H1 (cell line): ENCODE measurements at regions not wholly inside any gene's neighbourhood (a gene's known extent, or its start where the extent isn't known, plus 50 kb on each side); places are given as distances from the start of the nearest gene placed in this dataset.

ENCODE experiments used
- CTCF ChIA-PET: fragments of 300-600 bp; sonication (Branson Sonifier 250); formaldehyde crosslinking; loops from one replicate; lab custom pipeline; 2021; ENCODE audit not compliant: partially characterized antibody; lab: Charles Lee
- POLR2A ChIA-PET: fragments of 300-600 bp; sonication (Branson Sonifier 250); formaldehyde crosslinking; loops from one replicate; lab custom pipeline; 2021; ENCODE audit warnings: inconsistent platforms; ENCODE audit not compliant: partially characterized antibody; lab: Charles Lee
- DNase-seq, 2 experiments: peaks; one replicate each; pipeline versions ENCODE4 v3.0.0 to v3.0.0-alpha.2; 2010 to 2022; ENCODE audit warnings: low spot score in 2 of 2, low read depth in 1 of 2, mixed read lengths in 1 of 2
- FAIRE-seq: peaks from 2 replicates; lab custom pipeline; 2011; peaks lifted over from hg19 to GRCh38; lab: Jason Lieb, UNC
- H2AFZ ChIP-seq: 2 replicates; pipeline ENCODE4 v1.8.1; 2012; ENCODE audit warnings: low read length, inconsistent platforms
- H2AK5ac ChIP-seq: 2 replicates; pipeline ENCODE4 v1.6.1; 2013; ENCODE audit warnings: low read depth, low read length
- H2BK120ac ChIP-seq: replicated peaks from 2 replicates; pipeline ENCODE3; 2013; ENCODE audit warnings: low read depth, low read length, inconsistent platforms
- H2BK12ac ChIP-seq: 2 replicates; pipeline ENCODE4 v1.6.1; 2013; ENCODE audit warnings: low read depth, low read length
- H2BK15ac ChIP-seq: 2 replicates; pipeline ENCODE4 v1.6.1; 2013; ENCODE audit warnings: low read length
- H2BK20ac ChIP-seq: 2 replicates; pipeline ENCODE4 v1.6.1; 2013; ENCODE audit warnings: low read length
- H2BK5ac ChIP-seq: 2 replicates; pipeline ENCODE4 v1.6.1; 2013; ENCODE audit warnings: low read depth, low read length
- H3K14ac ChIP-seq: 2 replicates; pipeline ENCODE4 v1.6.1; 2013; ENCODE audit warnings: inconsistent platforms; ENCODE audit not compliant: insufficient read length
- H3K18ac ChIP-seq: 2 replicates; pipeline ENCODE4 v1.6.1; 2013; ENCODE audit warnings: low read length; ENCODE audit errors: extremely low read depth
- H3K23ac ChIP-seq: 2 replicates; pipeline ENCODE4 v1.6.1; 2013; ENCODE audit warnings: inconsistent platforms; ENCODE audit not compliant: insufficient read length
- H3K23me2 ChIP-seq: 2 replicates; pipeline ENCODE4 v1.6.1; 2013; ENCODE audit warnings: low read depth, low read length
- H3K27ac ChIP-seq: 2 replicates; pipeline ENCODE4 v1.6.1; 2011; ENCODE audit warnings: low read depth, low read length, inconsistent platforms
- H3K27me3 ChIP-seq, 4 experiments: replicated peaks in 1 of 4; 1 replicate in 1 of 4; 2 replicates in 3 of 4; pipeline versions ENCODE4 v1.6.1 to v1.8.1; 2011 to 2013; ENCODE audit warnings: low read length in 3 of 4, mild to moderate bottlenecking in 3 of 4, inconsistent platforms in 2 of 4, mixed read lengths in 2 of 4, moderate library complexity in 1 of 4; ENCODE audit not compliant: control insufficient read depth in 3 of 4, insufficient read depth in 3 of 4; ENCODE audit errors: extremely low read depth in 1 of 4
- H3K36me3 ChIP-seq, 4 experiments: 2 replicates each; pipeline versions ENCODE4 v1.6.1 to v1.8.1; 2011 to 2013; ENCODE audit warnings: mild to moderate bottlenecking in 4 of 4, low read length in 3 of 4, moderate library complexity in 2 of 4, control low read depth in 1 of 4, inconsistent platforms in 1 of 4; ENCODE audit not compliant: insufficient read depth in 4 of 4, control insufficient read depth in 2 of 4
- H3K4ac ChIP-seq: replicated peaks from 2 replicates; pipeline ENCODE3; 2013; ENCODE audit warnings: low read length, low read depth, mixed read lengths, inconsistent platforms; ENCODE audit not compliant: insufficient read length
- H3K4me1 ChIP-seq, 4 experiments: replicated peaks in 1 of 4; 1 replicate in 1 of 4; 2 replicates in 3 of 4; pipeline versions ENCODE4 v1.6.1 to v1.8.1; 2011 to 2013; ENCODE audit warnings: low read length in 3 of 4, inconsistent platforms in 2 of 4, mixed read lengths in 1 of 4; ENCODE audit not compliant: insufficient read depth in 4 of 4, control insufficient read depth in 3 of 4
- H3K4me2 ChIP-seq, 2 experiments: 2 replicates each; pipeline versions ENCODE4 v1.6.1 to v1.8.1; 2011 to 2013; ENCODE audit warnings: low read depth in 2 of 2, low read length in 2 of 2, control low read depth in 1 of 2, inconsistent platforms in 1 of 2, mild to moderate bottlenecking in 1 of 2; ENCODE audit not compliant: insufficient read depth in 1 of 2
- H3K4me3 ChIP-seq, 4 experiments: fragments of 200-600, 300-600 bp in 1 of 4; sonication (generic), shearing (Covaris generic), sonication (Bioruptor Twin) in 1 of 4; 2 replicates each; pipeline versions ENCODE4 v1.5.1 to v1.8.1; 2011 to 2016; ENCODE audit warnings: low read length in 4 of 4, low read depth in 3 of 4, control low read depth in 2 of 4, inconsistent platforms in 2 of 4, mild to moderate bottlenecking in 2 of 4, mixed read lengths in 1 of 4, moderate library complexity in 1 of 4; ENCODE audit not compliant: insufficient read depth in 2 of 4; ENCODE audit errors: extremely low read depth in 1 of 4
- H3K56ac ChIP-seq: replicated peaks from 2 replicates; pipeline ENCODE3; 2013; ENCODE audit warnings: low read depth, mild to moderate bottlenecking, mixed read lengths, low read length, inconsistent platforms; ENCODE audit not compliant: insufficient read length
- H3K79me1 ChIP-seq: 2 replicates; pipeline ENCODE4 v1.6.1; 2013; ENCODE audit warnings: low read depth, low read length, control low read depth
- H3K79me2 ChIP-seq, 2 experiments: 2 replicates each; pipeline versions ENCODE4 v1.6.1 to v1.8.1; 2012 to 2013; ENCODE audit warnings: low read length in 2 of 2, mild to moderate bottlenecking in 2 of 2, inconsistent platforms in 1 of 2; ENCODE audit not compliant: insufficient read depth in 2 of 2, control insufficient read depth in 1 of 2
- H3K9ac ChIP-seq, 4 experiments: replicated peaks in 1 of 4; 1 replicate in 1 of 4; 2 replicates in 3 of 4; pipeline versions ENCODE4 v1.6.1 to v1.8.1; 2011 to 2013; ENCODE audit warnings: low read depth in 3 of 4, low read length in 3 of 4, control low read depth in 2 of 4, mild to moderate bottlenecking in 2 of 4, moderate library complexity in 2 of 4, inconsistent platforms in 1 of 4; ENCODE audit errors: extremely low read depth in 1 of 4
- H3K9me3 ChIP-seq, 2 experiments: 2 replicates each; pipeline versions ENCODE4 v1.6.1 to v1.8.1; 2012 to 2013; ENCODE audit warnings: mild to moderate bottlenecking in 2 of 2, moderate library complexity in 2 of 2, control low read depth in 1 of 2, inconsistent platforms in 1 of 2, low read depth in 1 of 2, low read length in 1 of 2, mixed read lengths in 1 of 2; ENCODE audit not compliant: insufficient read depth in 2 of 2
- H4K20me1 ChIP-seq, 2 experiments: replicated peaks in 1 of 2; 2 replicates each; pipeline versions ENCODE3 to v1.8.1; 2011 to 2013; ENCODE audit warnings: inconsistent platforms in 2 of 2, low read length in 2 of 2, mild to moderate bottlenecking in 1 of 2; ENCODE audit not compliant: insufficient read depth in 2 of 2, control insufficient read depth in 1 of 2
- H4K5ac ChIP-seq: 2 replicates; pipeline ENCODE4 v1.6.1; 2013; ENCODE audit warnings: low read length, low read depth, mixed read lengths, inconsistent platforms; ENCODE audit not compliant: insufficient read length
- H4K8ac ChIP-seq: 2 replicates; pipeline ENCODE4 v1.8.0; 2013; ENCODE audit warnings: mild to moderate bottlenecking, moderate library complexity, low read length, inconsistent platforms; ENCODE audit not compliant: insufficient read depth; ENCODE audit errors: extremely low read depth
- H4K91ac ChIP-seq: replicated peaks from 2 replicates; pipeline ENCODE3; 2013; ENCODE audit warnings: low read length, mixed read lengths, inconsistent platforms; ENCODE audit not compliant: insufficient read length
- ASH2L ChIP-seq: fragments of 200-600, 300-600 bp; sonication (generic); IDR thresholded peaks from one replicate; pipeline ENCODE4 v1.7.1; 2017; ENCODE audit warnings: low read length
- ATF2 ChIP-seq: IDR thresholded peaks from 2 replicates; pipeline ENCODE4 v1.6.1; 2012; ENCODE audit warnings: low read length, inconsistent platforms
- CHD2 ChIP-seq: IDR thresholded peaks from 2 replicates; pipeline ENCODE4 v1.6.1; 2012; ENCODE audit warnings: low read length, improper control_type of control experiment
- EGR1 ChIP-seq: IDR thresholded peaks from 2 replicates; pipeline ENCODE4 v1.6.1; 2011; ENCODE audit warnings: low read depth, low read length, borderline replicate concordance
- GTF2F1 ChIP-seq: IDR thresholded peaks from 2 replicates; pipeline ENCODE4 v1.6.1; 2012; ENCODE audit warnings: low read depth, low read length, improper control_type of control experiment, borderline replicate concordance
- JUND ChIP-seq: IDR thresholded peaks from 2 replicates; pipeline ENCODE4 v1.6.1; 2011; ENCODE audit warnings: mild to moderate bottlenecking, improper control_type of control experiment, low read length
- KDM1A ChIP-seq: fragments of 200-600, 300-600 bp; sonication (generic); IDR thresholded peaks from 2 replicates; pipeline ENCODE4 v1.7.1; 2016; ENCODE audit warnings: mild to moderate bottlenecking, low read length, borderline replicate concordance
- KDM4A ChIP-seq: IDR thresholded peaks from one replicate; pipeline ENCODE4 v1.7.1; 2012; ENCODE audit warnings: low read depth, mild to moderate bottlenecking, moderate library complexity, low read length, inconsistent platforms; ENCODE audit not compliant: severe bottlenecking
- RNF2 ChIP-seq: fragments of 200-900, 300-1000 bp; sonication (generic); IDR thresholded peaks from 2 replicates; pipeline ENCODE4 v1.7.1; 2016; ENCODE audit warnings: borderline replicate concordance, low read depth, mild to moderate bottlenecking, antibody characterized with exemption, low read length; ENCODE audit not compliant: poor library complexity, severe bottlenecking; ENCODE audit errors: missing control alignments
- SAP30 ChIP-seq: fragments of 300-600 bp; sonication (generic); IDR thresholded peaks from 2 replicates; pipeline ENCODE4 v1.7.1; 2012; ENCODE audit warnings: low read length, moderate library complexity, mild to moderate bottlenecking, inconsistent platforms; ENCODE audit not compliant: insufficient read depth, insufficient replicate concordance
- SP1 ChIP-seq: IDR thresholded peaks from 2 replicates; pipeline ENCODE4 v1.6.1; 2011; ENCODE audit warnings: low read depth, low read length
- WGBS, 2 experiments: shearing (Covaris generic) in 1 of 2; methylation state at CpG; one replicate each; pipeline versions ENCODE4 v1.1.6 to v1.1.7; 2013 to 2015; ENCODE audit warnings: low lambda C conversion rate in 2 of 2, mixed read lengths in 2 of 2, inconsistent platforms in 1 of 2, low coverage in 1 of 2, missing lambda C conversion rate in 1 of 2; ENCODE audit not compliant: insufficient replicate concordance in 2 of 2, insufficient coverage in 1 of 2, insufficient read length in 1 of 2; ENCODE audit errors: extremely low coverage in 1 of 2, missing lambda C conversion rate in 1 of 2; 5-methylcytosine and 5-hydroxymethylcytosine counted together

- H3K4me2 ChIP-seq: no peak overlapping the region
- H3K56ac ChIP-seq: no peak overlapping the region
- H3K27me3 ChIP-seq: no peaks in the 10 kb centered on the region
- no peak overlapping the region for H3K14ac ChIP-seq
- no peaks in the 10 kb centered on the region for H3K79me1 ChIP-seq
- H3K9me3 ChIP-seq: peaks cover 56 to 59% of the 10 kb centered on the region in 2 experiments
- no peaks in the 10 kb centered on the region for H3K79me2 ChIP-seq
- H2BK20ac ChIP-seq: no peak overlapping the region
- no peak overlapping the region for H3K23ac ChIP-seq
- no peaks in the 10 kb centered on the region for H3K4me1 ChIP-seq
- POLR2A ChIA-PET: no interaction called here
- H2AK5ac ChIP-seq: no peak overlapping the region
- 79% methylated on average over 6 of the region's 12 CpGs; no CpG with 5 or more reads in 1 of the 2 experiments for WGBS, 2 experiments
- no peak overlapping the region for H3K9ac ChIP-seq
- no peaks in the 10 kb centered on the region for H4K20me1 ChIP-seq
- H4K8ac ChIP-seq: no peak overlapping the region
- no peak overlapping the region for H4K91ac ChIP-seq
- no peak overlapping the region for H4K5ac ChIP-seq
- no peak for FAIRE-seq
- H2BK120ac ChIP-seq: no peak overlapping the region
- no peak overlapping the region for H2BK5ac ChIP-seq
- CTCF ChIA-PET: no interaction called here
- no peak for TF ChIP-seq KDM1A
- TF ChIP-seq JUND: no peak
- no peak for TF ChIP-seq RNF2
- no peak for TF ChIP-seq EGR1
- no peak for TF ChIP-seq ASH2L
- TF ChIP-seq SAP30: no peak
- no peak for TF ChIP-seq ATF2
- no peak for TF ChIP-seq SP1
- no peak for TF ChIP-seq GTF2F1
- TF ChIP-seq KDM4A: no peak
- TF ChIP-seq CHD2: no peak
- no peak for DNase-seq
- no peak overlapping the region for H3K27ac ChIP-seq
- H2BK15ac ChIP-seq: no peak overlapping the region
- H2AFZ ChIP-seq: no peak overlapping the region
- no peak overlapping the region for H2BK12ac ChIP-seq
- no peak overlapping the region for H3K18ac ChIP-seq
- no peak overlapping the region for H3K4me3 ChIP-seq
- H3K23me2 ChIP-seq: no peaks in the 10 kb centered on the region
- no peaks in the 10 kb centered on the region; a peak in 1 of 8 replicates for H3K36me3 ChIP-seq
- no peak overlapping the region for H3K4ac ChIP-seq
Observed at GRCh38 chr7:63925262-63925625, 73.4 kb upstream of the ZNF722 start.
